Esophagus squamous epithelium (tissue), 5 donors: ENCODE measurements at regions not wholly inside any gene's neighbourhood (a gene's known extent, or its start where the extent isn't known, plus 50 kb on each side); places are given as distances from the start of the nearest gene placed in this dataset.
A peak's percentile ranks its signal among the peaks of the same experiment; 100 is the strongest.

Experiments
- DNase-seq: peaks from one replicate; lab custom pipeline; 2025; lab: John Stamatoyannopoulos, UW
- H3K27ac ChIP-seq, 4 donors: fragments of 200-600 bp; sonication (generic); one replicate each; pipeline ENCODE4 v1.5.1; 2016 to 2019; ENCODE audit warnings: mild to moderate bottlenecking in 1 of 4
- H3K27me3 ChIP-seq, 4 donors: fragments of 200-600 bp; sonication (generic); 1 replicate in 3 of 4; 2 replicates in 1 of 4; pipeline versions ENCODE4 v1.5.1 to v1.6.0; 2017 to 2021; ENCODE audit warnings: antibody characterized with exemption in 1 of 4
- H3K36me3 ChIP-seq, 3 donors: fragments of 200-600 bp; sonication (generic); one replicate each; pipeline ENCODE4 v1.5.1; 2016 to 2019
- H3K4me1 ChIP-seq, 3 donors: fragments of 200-600 bp; sonication (generic); one replicate each; pipeline ENCODE4 v1.5.1; 2017 to 2019
- H3K4me3 ChIP-seq, 4 donors: fragments of 200-600 bp; sonication (generic); 1 replicate in 3 of 4; 2 replicates in 1 of 4; pipeline ENCODE4 v1.5.1; 2016 to 2019; ENCODE audit warnings: mild to moderate bottlenecking in 2 of 4, moderate library complexity in 1 of 4
- H3K9me3 ChIP-seq, 3 donors: fragments of 200-600 bp; sonication (generic); one replicate each; pipeline ENCODE4 v1.5.1; 2016 to 2019
- POLR2A ChIP-seq, 4 donors: fragments of 450-650 bp; IDR thresholded peaks; one replicate each; pipeline ENCODE4 v1.6.1; 2017; ENCODE audit warnings: antibody characterized with exemption in 4 of 4, mild to moderate bottlenecking in 4 of 4, moderate library complexity in 3 of 4
- WGBS, 2 donors: methylation state at CpG; one replicate each; pipeline ENCODE4 v1.1.5; 2018; 5-methylcytosine and 5-hydroxymethylcytosine counted together
- intact Hi-C: fragments of 100-400 bp; cut with DNase I; formaldehyde crosslinking; loops from one replicate; pipeline ENCODE4 v1.15.0; 2022
- TF ChIP-seq, protein P1 (sequence below), 6 experiments: fragments of 450-650 bp in 4 of 6; fragments of 200-600 bp in 2 of 6; sonication (generic) in 2 of 6; IDR thresholded peaks; one replicate each; pipeline ENCODE4 v1.5.1; 2016 to 2019; ENCODE audit warnings: antibody characterized with exemption in 6 of 6, mild to moderate bottlenecking in 4 of 6, moderate library complexity in 4 of 6
- donor health status: DM: yes; HTN: yes; CAD: no.

DNA sequence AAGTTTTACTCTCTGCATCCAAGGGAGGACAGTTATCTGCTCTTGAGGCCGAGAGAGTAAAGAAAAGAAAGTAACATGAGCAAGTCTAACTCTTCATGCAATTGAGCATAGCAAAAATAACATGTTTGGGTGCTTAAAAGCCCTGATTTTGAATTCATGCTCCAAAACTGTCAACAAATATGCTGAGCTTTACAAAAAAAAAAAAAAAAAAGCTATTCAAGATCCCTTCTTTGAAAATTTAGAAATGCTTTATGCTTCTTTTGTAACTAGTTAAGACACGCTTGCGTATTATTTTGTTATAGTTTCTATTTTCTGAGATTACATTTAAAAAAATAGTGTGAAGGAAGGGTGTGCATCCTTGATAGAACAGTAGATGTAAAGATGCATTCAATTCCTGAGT lies 1733.0 kb downstream of the MRPL39 start:
- intact Hi-C loops: no loop called here
- TF ChIP-seq POLR2A (IDR thresholded peaks at IDR 0.05): no peak
- TF ChIP-seq, protein P1, sequence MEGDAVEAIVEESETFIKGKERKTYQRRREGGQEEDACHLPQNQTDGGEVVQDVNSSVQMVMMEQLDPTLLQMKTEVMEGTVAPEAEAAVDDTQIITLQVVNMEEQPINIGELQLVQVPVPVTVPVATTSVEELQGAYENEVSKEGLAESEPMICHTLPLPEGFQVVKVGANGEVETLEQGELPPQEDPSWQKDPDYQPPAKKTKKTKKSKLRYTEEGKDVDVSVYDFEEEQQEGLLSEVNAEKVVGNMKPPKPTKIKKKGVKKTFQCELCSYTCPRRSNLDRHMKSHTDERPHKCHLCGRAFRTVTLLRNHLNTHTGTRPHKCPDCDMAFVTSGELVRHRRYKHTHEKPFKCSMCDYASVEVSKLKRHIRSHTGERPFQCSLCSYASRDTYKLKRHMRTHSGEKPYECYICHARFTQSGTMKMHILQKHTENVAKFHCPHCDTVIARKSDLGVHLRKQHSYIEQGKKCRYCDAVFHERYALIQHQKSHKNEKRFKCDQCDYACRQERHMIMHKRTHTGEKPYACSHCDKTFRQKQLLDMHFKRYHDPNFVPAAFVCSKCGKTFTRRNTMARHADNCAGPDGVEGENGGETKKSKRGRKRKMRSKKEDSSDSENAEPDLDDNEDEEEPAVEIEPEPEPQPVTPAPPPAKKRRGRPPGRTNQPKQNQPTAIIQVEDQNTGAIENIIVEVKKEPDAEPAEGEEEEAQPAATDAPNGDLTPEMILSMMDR (IDR thresholded peaks at IDR 0.05): no peak
- Histone ChIP-seq H3K36me3 (no peaks in the 10 kb centered on the region), H3K9me3 (no peaks in the 10 kb centered on the region), H3K27ac (no peak overlapping the region), H3K27me3 (no peaks in the 10 kb centered on the region), H3K4me3 (no peak overlapping the region), H3K4me1 (no peaks in the 10 kb centered on the region)
- no peak for DNase-seq
- 62 to 64% methylated on average over 3 of the region's 3 CpGs for WGBS, 2 donors

DNA sequence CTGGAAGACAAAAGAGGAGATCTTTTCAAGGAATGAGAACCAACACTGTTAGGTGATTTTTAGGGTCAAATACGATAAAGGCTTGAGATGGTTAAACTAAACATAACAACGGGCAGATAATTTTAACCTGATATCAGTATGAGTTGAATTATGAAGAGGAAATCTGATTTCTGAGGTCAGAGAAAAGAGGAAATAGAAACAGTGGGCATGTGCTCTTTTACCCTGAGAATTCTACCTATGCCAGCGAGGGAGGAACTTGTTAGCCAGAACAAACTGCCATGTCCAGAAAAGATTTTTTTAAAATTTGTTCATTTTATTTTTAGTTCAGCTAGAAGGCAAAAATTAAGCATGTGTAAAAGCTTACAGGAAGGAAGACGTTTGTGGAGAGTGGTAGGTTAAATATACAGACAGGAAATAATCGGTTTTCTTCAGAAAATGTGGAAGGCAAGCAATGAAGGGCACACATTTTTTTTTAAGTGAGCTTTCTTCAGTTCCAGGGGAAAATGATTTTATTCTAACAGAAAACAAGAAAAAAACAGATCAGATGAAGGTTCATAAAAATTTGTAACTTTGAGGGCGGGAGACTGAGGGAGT lies 1745.3 kb downstream of the MRPL39 start:
- H3K4me1 ChIP-seq: no peaks in the 10 kb centered on the region
- 39 to 40% methylated on average over 6 of the region's 6 CpGs for WGBS, 2 donors
- intact Hi-C loops: no loop called here
- no peaks in the 10 kb centered on the region for H3K36me3 ChIP-seq
- no peak overlapping the region for H3K27ac ChIP-seq
- H3K9me3 ChIP-seq: no peaks in the 10 kb centered on the region
- no peak overlapping the region for H3K4me3 ChIP-seq
- no peak for DNase-seq
- H3K27me3 ChIP-seq: no peaks in the 10 kb centered on the region
- TF ChIP-seq, protein P1 (IDR thresholded peaks at IDR 0.05): no peak
- TF ChIP-seq POLR2A (IDR thresholded peaks at IDR 0.05): no peak

DNA sequence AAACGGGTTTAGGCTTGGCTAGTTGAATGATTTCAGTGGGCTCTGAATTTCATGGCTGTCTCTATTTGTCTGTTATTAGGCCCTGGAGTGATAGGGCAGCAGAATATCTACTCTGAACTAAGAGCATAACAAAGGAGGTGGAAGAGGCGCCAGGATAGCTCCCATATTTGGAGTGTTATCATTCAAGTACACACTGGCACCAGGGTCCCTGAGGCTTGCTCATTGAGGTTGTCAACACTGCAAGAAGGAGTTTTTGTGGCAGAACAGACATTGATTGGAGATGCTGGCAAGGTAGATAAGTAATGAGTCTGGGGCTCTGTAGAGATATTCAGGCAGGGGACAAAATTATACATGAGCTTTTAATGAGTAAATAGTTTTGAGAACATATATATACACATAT lies 1748.4 kb downstream of the MRPL39 start:
- TF ChIP-seq, protein P1 (IDR thresholded peaks at IDR 0.05): no peak
- TF ChIP-seq POLR2A (IDR thresholded peaks at IDR 0.05): no peak
- no peak for DNase-seq
- Histone ChIP-seq H3K27ac (no peak overlapping the region), H3K9me3 (no peaks in the 10 kb centered on the region), H3K27me3 (no peaks in the 10 kb centered on the region), H3K36me3 (no peaks in the 10 kb centered on the region), H3K4me1 (no peaks in the 10 kb centered on the region), H3K4me3 (no peak overlapping the region)
- 63 to 79% methylated on average over 2 of the region's 2 CpGs for WGBS, 2 donors
- intact Hi-C loops: no loop called here

DNA sequence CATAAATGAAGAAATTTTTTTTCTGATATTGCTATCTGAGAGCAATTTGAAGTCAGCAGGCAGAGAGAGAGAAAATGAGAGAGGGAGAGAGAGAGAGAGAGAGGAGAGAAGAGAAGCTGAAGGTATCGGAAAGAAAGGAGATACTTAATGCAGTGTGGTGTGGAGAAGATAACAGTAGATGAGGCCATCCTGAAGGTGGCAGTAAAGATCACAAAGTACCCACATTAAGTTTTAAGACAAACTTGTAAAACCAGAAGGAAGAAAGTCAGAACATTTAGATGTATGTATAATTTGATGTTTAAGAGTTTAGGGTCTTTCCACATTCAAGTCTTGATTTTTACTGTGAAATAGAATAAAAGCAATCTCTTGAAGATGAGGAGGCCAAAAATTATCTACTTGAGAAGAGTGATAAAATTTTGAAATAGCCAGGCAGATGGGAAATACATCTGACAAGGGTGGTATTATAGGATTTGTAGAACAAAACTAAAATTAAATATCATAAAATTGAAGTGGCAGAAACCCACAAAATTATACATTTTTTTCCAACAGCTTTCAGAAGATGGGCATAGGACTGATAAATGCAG lies 1753.4 kb downstream of the MRPL39 start:
- H3K4me3 ChIP-seq: no peak overlapping the region
- no peaks in the 10 kb centered on the region for H3K9me3 ChIP-seq
- no peaks in the 10 kb centered on the region for H3K4me1 ChIP-seq
- 4 to 23% methylated on average over 1 of the region's 1 CpG for WGBS, 2 donors
- TF ChIP-seq, protein P1 (IDR thresholded peaks at IDR 0.05): peak in 2 of 6 experiments; percentile 13 to 30
- TF ChIP-seq POLR2A (IDR thresholded peaks at IDR 0.05): no peak
- no peaks in the 10 kb centered on the region for H3K36me3 ChIP-seq
- no peak overlapping the region for H3K27ac ChIP-seq
- no peak for DNase-seq
- H3K27me3 ChIP-seq: no peaks in the 10 kb centered on the region
- intact Hi-C loops: no loop called here

DNA sequence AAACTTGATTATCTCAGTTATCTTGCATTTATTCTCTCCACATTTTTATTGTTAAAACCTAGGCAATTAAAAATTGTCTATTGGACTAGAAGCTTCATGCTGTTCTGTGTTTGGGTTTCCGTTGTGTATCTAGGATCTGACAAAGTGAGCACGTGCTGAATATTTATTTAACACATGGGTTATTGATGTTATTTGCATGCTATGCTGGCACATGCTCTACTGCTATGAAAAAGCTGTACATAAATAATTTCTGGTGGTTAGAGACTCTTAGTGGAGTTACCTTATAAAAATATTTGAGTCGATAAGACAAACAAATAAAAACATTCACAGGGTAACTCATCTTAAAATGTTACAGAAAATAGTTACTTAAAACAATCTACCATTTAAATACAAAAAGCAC lies 1769.7 kb downstream of the MRPL39 start:
- no peaks in the 10 kb centered on the region for H3K4me1 ChIP-seq
- H3K27ac ChIP-seq: no peak overlapping the region
- WGBS, 2 donors: 64 to 65% methylated on average over 3 of the region's 3 CpGs
- intact Hi-C loops: no loop called here
- no peak overlapping the region for H3K4me3 ChIP-seq
- no peak for DNase-seq
- H3K36me3 ChIP-seq: no peaks in the 10 kb centered on the region
- peaks cover 0 to 6% (median 0%) of the 10 kb centered on the region in 3 donors for H3K9me3 ChIP-seq
- no peaks in the 10 kb centered on the region for H3K27me3 ChIP-seq
- no peak for TF ChIP-seq POLR2A (IDR thresholded peaks at IDR 0.05)
- TF ChIP-seq, protein P1 (IDR thresholded peaks at IDR 0.05): no peak
